ENCODE measurements at regions not wholly inside any gene's neighbourhood (a gene's known extent, or its start where the extent isn't known, plus 50 kb on each side); places are given as distances from the start of the nearest gene placed in this dataset.

DNA sequence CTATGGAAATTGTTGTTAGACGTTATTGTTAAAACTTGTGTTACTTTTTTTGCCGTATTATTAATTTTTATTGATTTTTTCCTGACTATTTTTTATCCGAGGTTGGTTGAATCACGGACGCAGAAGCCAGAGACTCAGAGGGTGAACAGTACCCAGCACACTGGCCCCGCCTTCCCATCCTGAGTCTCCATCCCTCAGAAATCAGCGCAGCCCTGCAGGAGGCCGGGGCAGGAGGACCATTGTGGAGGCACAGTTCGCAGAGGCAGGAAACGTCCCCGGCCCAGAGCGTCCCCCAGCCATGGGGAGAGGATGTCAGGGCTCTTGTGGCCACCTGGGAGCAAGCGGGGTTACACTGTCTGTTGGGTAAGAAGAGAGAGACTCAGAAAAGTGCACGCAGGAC lies 843.0 kb downstream of the BRD1 start:
- TF ChIP-seq, protein P1, sequence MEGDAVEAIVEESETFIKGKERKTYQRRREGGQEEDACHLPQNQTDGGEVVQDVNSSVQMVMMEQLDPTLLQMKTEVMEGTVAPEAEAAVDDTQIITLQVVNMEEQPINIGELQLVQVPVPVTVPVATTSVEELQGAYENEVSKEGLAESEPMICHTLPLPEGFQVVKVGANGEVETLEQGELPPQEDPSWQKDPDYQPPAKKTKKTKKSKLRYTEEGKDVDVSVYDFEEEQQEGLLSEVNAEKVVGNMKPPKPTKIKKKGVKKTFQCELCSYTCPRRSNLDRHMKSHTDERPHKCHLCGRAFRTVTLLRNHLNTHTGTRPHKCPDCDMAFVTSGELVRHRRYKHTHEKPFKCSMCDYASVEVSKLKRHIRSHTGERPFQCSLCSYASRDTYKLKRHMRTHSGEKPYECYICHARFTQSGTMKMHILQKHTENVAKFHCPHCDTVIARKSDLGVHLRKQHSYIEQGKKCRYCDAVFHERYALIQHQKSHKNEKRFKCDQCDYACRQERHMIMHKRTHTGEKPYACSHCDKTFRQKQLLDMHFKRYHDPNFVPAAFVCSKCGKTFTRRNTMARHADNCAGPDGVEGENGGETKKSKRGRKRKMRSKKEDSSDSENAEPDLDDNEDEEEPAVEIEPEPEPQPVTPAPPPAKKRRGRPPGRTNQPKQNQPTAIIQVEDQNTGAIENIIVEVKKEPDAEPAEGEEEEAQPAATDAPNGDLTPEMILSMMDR (IDR thresholded peaks at IDR 0.05): no peak
- TF ChIP-seq TCF7L2 (IDR thresholded peaks at IDR 0.05; ENCODE audit: low read depth, low read length) (no peak), SIN3A (IDR thresholded peaks at IDR 0.05; ENCODE audit: borderline replicate concordance, insufficient read depth, low read depth, low read length) (no peak), POLR2AphosphoS5 (IDR thresholded peaks at IDR 0.05; ENCODE audit: low read depth, low read length) (no peak)
- TF ChIP-seq, protein P2, sequence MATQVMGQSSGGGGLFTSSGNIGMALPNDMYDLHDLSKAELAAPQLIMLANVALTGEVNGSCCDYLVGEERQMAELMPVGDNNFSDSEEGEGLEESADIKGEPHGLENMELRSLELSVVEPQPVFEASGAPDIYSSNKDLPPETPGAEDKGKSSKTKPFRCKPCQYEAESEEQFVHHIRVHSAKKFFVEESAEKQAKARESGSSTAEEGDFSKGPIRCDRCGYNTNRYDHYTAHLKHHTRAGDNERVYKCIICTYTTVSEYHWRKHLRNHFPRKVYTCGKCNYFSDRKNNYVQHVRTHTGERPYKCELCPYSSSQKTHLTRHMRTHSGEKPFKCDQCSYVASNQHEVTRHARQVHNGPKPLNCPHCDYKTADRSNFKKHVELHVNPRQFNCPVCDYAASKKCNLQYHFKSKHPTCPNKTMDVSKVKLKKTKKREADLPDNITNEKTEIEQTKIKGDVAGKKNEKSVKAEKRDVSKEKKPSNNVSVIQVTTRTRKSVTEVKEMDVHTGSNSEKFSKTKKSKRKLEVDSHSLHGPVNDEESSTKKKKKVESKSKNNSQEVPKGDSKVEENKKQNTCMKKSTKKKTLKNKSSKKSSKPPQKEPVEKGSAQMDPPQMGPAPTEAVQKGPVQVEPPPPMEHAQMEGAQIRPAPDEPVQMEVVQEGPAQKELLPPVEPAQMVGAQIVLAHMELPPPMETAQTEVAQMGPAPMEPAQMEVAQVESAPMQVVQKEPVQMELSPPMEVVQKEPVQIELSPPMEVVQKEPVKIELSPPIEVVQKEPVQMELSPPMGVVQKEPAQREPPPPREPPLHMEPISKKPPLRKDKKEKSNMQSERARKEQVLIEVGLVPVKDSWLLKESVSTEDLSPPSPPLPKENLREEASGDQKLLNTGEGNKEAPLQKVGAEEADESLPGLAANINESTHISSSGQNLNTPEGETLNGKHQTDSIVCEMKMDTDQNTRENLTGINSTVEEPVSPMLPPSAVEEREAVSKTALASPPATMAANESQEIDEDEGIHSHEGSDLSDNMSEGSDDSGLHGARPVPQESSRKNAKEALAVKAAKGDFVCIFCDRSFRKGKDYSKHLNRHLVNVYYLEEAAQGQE (IDR thresholded peaks at IDR 0.05; ENCODE audit: insufficient read depth in 1 of 2, low read depth in 2 of 2, low read length in 1 of 2): no peak
- Histone ChIP-seq H3K27ac (ENCODE audit: low read length) (no peak overlapping the region), H3K9me3 (ENCODE audit: control insufficient read depth, insufficient read depth, low read depth, low read length) (no peaks in the 10 kb centered on the region), H3K4me3 (ENCODE audit: low read depth in 2 of 2, low read length in 2 of 2) (no peak overlapping the region), H3K36me3 (ENCODE audit: control insufficient read depth, insufficient read depth, low read length) (no peaks in the 10 kb centered on the region), H3K4me1 (ENCODE audit: control insufficient read depth, insufficient read depth, low read length) (no peaks in the 10 kb centered on the region), H3K27me3 (ENCODE audit: control insufficient read depth, insufficient read depth, low read length) (no peaks in the 10 kb centered on the region; the same call in 1 of the 2 replicates)
- POLR2A ChIA-PET: no interaction called here
- in situ Hi-C loops (cut with HindIII; ENCODE audit: low pct_unique_long_range_greater_than_20kb, low sequenced_read_pairs): no loop called here
- intact Hi-C loops (cut with micrococcal nuclease; ENCODE audit: unreplicated experiment): no loop called here
- BruUV-seq (replicated peaks): no TSS peak
- ATAC-seq (no peak), DNase-seq (ENCODE audit: low read depth, low spot score) (no peak)
- CTCF ChIA-PET: no interaction called here

DNA sequence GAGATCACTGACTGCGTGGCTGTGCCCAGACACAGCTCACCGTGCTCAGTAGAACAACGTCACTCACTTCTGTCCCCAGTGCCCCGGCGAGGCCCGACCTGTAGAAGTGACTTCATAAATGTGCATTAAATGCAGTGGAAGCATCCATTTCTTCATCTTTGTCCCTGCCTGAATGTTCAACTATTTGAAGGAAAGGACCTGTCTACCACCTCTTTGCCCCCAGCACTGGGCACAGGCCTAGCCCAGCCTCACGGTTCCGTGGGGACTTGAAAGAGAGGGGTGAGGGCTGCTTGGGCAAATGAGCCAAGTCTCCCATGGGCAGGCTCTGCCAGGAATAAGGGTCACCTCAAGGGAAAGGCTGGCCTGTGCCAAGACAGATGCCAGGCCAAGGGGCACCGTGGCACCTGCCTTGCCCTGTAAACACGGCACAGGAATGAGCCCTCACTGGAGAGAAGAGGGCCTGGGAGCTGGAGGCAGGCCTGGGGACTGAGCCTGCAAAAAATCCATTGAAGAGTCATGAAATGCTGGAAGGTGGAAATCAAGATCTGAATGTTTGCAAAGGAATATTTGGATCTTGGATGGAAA lies 845.3 kb downstream of the BRD1 start:
- H3K27ac ChIP-seq (ENCODE audit: low read length): no peak overlapping the region
- CTCF ChIA-PET: interaction anchor here (0.6 kb wide), 1 partner anchor 22 kb away, joined by 3 read pairs; no protein-coding TSS in a partner anchor
- H3K27me3 ChIP-seq (ENCODE audit: control insufficient read depth, insufficient read depth, low read length): no peaks in the 10 kb centered on the region; the same call in 1 of the 2 replicates
- no peaks in the 10 kb centered on the region for H3K4me1 ChIP-seq (ENCODE audit: control insufficient read depth, insufficient read depth, low read length)
- intact Hi-C loops (cut with micrococcal nuclease; ENCODE audit: unreplicated experiment): no loop called here
- no peak overlapping the region for H3K4me3 ChIP-seq (ENCODE audit: low read depth in 2 of 2, low read length in 2 of 2)
- POLR2A ChIA-PET: no interaction called here
- in situ Hi-C loops (cut with HindIII; ENCODE audit: low pct_unique_long_range_greater_than_20kb, low sequenced_read_pairs): no loop called here
- no TSS peak for BruUV-seq (replicated peaks)
- no peaks in the 10 kb centered on the region for H3K36me3 ChIP-seq (ENCODE audit: control insufficient read depth, insufficient read depth, low read length)
- no peak for ATAC-seq
- TF ChIP-seq, protein P2 (IDR thresholded peaks at IDR 0.05; ENCODE audit: insufficient read depth in 1 of 2, low read depth in 2 of 2, low read length in 1 of 2): no peak
- TF ChIP-seq, protein P1 (IDR thresholded peaks at IDR 0.05): no peak
- TF ChIP-seq POLR2AphosphoS5 (IDR thresholded peaks at IDR 0.05; ENCODE audit: low read depth, low read length) (no peak), SIN3A (IDR thresholded peaks at IDR 0.05; ENCODE audit: borderline replicate concordance, insufficient read depth, low read depth, low read length) (no peak)
- H3K9me3 ChIP-seq (ENCODE audit: control insufficient read depth, insufficient read depth, low read depth, low read length): no peaks in the 10 kb centered on the region
- DNase-seq (ENCODE audit: low read depth, low spot score): no peak

Data from Panc1 (cell line).